ENCODE measurements at regions not wholly inside any gene's neighbourhood (a gene's known extent, or its start where the extent isn't known, plus 50 kb on each side); places are given as distances from the start of the nearest gene placed in this dataset.
A peak's percentile ranks its signal among the peaks of the same experiment; 100 is the strongest.

DNA sequence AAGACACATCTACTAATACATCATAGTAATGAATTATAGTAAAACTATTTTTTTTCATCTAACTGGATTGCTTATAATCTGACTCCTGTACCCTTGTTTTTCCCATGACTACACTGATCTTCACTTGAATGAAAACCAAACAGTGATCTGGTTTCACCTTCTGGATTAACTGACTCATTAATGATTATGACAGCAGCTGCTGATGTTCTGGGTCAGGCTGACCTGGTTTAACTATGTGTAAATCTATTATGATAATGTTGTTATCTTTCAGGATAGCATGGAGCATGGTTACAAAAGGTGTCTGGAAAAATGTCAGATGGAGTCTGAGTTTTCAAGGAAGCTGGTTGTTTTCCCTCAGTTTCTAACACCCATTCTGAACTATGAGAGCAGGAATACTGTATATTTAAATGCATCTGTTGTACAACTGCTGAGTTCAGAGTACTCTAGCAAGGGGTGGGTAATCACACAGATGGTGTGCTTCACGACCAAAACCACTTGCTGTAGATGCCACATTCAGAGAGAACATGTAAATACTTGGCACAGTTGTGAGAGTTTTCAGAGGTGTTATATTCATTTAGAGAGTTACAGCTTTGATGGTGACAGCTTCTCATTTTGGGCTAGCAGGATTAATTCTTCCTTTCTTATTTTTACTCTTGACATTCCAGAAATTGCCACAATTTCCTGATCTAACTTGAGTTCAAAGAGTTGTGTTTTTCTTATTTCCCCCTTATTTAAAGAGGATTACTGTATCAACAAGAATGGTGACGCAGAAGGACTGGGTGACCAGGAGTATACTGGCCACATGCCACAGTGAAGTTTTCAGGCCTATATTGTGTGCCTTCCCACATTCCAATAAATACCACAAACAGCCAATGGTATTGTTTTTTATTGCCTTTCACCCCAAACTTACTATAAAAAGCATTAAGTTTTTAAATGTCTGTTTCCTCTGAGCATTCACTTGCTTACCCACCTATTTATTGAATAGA lies 249.7 kb upstream of the TET2 start:
- DNase-seq (ENCODE audit: low read depth): no peak

DNA sequence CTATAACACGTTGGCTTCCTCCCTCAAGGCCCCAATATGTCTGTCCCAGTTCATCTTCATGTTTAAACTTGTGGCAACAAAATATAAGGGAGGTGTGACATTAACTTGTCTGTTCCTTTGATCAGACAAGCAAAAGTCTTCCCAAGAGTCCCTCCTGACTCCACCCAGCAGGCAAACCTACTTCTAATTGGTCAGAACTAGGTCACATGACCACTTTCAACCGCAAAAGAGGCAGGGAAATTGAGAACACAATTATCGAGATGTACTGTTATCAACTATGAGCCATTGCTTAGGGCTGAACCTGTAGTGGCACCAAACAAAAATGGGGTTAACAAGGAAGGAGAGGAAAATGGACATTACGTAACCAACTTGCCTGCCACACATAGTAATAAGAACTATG lies 246.8 kb upstream of the TET2 start:
- no peak for DNase-seq (ENCODE audit: low read depth)

DNA sequence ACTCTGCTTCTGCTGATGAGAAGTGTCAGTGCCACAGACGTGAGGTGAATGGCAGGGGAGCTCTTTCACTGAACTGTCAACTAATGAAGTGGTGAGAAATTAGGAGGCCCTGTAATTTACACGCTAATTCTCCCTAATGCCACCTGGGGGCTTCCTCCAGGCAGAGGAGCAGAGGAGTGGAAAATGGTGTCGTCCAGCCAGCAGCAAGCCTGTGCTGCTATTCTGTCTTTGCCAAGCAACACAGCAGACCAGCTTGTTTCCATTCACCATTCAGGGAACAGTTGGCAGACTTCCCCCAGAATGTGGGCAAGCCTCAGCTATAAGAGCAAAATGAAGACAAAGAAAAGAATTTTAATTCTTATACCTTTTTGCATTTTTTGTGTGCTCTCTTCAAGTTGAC lies 245.2 kb upstream of the TET2 start:
- DNase-seq (ENCODE audit: low read depth): no peak

DNA sequence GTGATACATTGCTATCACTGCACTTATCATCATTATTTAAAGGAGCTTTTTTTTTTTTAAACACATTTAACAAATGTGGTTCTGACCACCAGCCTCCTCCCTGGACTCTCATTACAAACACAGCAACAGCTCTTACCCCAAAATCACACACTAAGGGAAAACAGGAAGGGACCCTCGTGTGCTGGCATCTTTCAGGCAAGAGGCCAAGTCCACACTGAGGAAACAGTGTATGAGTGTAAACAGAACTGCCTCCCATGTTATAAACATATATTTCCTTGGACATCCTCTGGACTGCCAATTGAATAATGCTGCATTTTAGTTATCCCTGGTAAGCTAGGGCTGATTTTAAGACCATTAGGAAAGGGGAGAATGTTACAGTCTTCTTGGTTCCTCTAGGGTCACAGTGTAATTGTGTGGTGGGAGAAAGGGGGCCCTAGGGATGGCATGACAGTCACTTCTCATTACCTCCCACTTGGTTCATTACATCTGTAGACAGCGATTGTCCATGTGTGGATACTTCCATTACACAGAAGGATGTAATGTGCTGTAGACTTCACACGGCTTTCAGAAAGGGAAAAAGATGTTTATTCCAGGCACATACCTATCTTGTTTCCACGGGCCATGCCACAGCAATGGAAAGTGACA lies 244.6 kb upstream of the TET2 start:
- no peak for DNase-seq (ENCODE audit: low read depth)

DNA sequence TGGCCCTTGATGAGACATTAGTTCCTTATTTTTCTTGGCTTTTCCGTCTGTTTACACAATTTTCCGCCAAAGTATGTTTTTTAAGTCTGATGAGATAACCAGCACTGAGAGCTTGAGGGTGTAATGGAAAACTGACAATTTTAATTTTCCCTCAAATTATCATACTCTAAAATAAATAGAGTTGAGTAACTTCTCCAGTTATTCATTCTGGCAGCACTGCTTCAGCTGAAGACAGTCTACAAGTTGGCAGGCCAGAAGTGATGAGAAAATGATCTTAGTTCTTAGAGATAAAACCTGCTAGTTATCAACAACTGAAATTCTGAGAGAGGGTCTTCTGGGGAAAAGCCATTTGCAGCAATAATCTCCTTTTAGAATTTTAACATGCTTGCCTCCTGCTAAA lies 241.6 kb upstream of the TET2 start:
- DNase-seq (ENCODE audit: low read depth): no peak

DNA sequence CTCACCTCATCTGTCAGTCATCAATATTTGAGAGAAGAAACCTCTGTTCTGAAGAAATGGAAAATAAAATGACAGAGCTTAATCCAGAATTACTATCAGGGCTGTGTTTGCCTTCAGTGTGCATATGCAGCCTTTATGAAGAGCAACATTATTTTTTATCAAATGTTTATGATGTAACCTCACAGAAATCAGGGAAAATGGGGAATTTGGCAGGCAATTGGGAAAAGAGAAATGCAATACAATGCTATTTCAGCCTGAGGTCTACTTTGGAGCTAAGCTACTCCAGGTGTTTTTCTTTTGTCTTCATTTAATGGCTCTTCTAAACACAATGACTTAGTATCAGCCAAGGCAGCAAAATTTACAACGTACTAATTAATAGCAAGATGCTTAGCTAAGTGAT lies 241.1 kb upstream of the TET2 start:
- DNase-seq (ENCODE audit: low read depth): no peak

DNA sequence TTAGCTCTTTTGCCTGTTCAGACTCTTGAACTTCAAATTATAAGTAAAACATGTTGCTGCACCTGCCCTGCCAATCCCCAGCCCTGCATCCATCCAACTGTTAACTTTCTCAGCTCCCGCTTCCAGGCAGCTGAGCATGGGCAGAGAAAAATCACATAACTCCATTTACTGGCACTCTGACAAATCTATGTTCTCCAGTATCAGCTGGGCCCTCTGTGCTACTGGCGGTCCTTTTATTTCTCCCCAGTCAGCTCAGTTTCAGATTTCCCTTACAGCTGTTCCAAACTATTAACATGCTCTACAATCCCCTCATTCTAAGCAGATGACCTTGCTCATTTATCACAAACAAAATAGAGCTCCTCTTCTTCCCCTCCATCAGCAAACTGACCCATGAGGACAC lies 240.4 kb upstream of the TET2 start:
- no peak for DNase-seq (ENCODE audit: low read depth)

DNA sequence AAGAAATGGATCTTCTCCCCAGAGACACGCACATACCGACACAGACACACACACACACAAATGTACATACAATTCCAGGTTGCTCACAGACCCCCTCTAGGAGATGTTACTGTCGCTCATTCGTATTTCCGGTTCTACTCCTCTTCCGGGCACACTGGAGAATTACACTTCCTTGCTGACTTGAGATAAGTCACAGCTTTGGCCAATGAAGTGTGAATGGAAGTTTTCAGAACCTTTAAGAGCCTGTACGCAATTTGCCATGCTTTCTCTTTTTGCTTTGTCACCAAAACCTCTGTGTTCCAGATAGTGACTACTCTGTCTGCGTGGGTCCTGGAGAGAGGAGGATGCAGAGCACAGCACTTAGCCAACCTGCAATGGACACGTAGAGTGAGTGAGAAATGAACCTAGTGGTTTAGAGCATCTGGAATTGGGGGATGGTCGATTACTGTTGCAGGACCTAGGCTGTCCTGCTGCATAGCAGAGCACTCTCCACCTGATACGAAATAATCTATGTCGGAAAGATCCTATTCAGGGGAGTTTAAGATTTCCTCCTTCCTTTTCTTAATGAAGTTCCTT lies 239.5 kb upstream of the TET2 start:
- DNase-seq (ENCODE audit: low read depth): no peak

DNA sequence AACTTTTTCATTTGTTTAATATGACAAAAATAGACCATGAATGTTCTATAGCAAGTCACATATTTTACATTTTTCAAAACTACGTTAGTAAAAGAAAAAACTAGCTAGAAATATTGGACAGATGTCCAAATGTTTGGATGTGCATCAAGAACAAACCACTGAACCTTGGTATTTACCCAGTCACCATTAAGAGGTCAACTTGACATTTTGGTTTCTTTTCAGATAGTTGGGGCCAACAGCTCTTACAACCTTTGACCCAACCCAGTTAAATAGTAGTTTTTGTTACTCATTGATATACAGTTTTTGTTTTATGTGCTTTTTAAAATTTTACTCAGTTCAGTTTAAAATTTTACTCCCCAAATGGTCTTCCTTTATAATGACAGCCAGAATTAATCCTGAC lies 238.7 kb upstream of the TET2 start:
- no peak for DNase-seq (ENCODE audit: low read depth)

DNA sequence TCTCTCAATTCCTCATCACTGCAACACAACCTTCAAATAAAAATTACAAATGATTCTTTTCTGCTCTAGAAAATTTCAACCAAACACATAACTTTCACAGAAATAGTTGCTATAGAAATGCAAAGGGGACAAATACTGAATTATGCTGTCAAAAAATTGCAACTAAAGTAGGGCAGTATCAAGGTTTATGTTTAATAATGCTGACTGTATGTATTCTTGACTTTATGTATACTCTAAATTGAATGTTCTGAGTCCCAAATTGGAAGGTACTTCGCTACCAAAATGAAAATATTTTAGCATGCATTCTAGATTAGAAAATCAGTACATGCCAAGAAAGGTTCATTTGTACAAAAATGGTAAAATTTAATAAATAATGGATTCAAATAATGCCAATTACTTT lies 237.3 kb upstream of the TET2 start:
- no peak for DNase-seq (ENCODE audit: low read depth)

DNA sequence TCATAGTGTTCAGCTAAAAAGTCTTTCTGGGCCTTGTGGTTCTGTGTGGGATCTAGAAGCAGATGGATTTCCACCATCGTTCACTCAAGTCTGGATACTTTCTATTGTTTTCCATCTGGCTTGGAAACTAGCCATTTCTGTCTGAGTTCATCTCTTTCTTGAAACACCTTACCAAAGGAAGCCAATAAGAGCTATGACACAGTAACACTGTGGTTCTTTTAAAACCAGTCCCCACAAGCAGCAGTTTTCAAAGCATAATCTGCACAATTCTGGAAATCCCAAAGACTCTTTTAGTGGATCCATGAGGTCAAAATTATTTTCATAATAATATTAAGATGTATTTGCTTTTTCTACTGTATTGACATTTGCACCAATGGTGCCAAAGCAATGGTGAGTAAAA lies 234.2 kb upstream of the TET2 start:
- DNase-seq (ENCODE audit: low read depth): no peak

DNA sequence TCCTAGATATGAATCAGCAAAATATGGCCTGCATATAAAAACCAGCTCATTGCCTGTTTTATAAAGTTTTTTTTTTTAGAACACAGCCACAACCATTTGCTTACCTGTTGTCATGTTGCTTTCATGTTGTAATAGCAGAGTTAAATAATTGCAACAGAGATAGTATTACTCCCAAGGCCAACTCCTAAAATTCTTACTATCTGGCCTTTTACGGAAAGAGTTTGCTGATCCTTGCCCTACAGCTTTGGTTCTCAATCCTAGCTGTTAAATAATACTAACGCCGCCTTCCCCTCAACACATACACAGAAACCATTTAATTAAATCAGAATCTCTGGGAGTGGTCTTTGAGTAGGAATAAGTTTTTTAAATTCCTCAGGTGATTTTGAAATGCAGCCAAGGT lies 231.3 kb upstream of the TET2 start:
- no peak for DNase-seq (ENCODE audit: low read depth)

DNA sequence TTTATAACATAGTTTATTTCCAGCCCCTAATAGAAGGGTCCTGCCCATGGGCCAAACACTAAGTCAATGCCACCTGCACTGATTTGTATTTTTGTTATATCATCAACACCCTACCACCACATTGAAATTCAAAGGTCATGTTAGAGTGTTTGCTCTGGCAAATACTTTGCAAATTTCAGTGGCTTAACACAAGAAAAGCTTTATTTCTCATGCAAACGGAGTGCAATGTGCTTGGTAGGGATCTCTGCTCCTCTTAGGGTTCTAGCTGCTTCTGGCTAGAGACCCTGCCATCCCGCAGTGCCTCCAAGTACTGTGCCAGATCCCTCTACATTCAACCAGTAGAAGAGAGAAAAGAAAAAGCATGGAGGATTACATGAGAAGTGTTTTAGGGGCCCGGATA lies 230.8 kb upstream of the TET2 start:
- no peak for DNase-seq (ENCODE audit: low read depth)

DNA sequence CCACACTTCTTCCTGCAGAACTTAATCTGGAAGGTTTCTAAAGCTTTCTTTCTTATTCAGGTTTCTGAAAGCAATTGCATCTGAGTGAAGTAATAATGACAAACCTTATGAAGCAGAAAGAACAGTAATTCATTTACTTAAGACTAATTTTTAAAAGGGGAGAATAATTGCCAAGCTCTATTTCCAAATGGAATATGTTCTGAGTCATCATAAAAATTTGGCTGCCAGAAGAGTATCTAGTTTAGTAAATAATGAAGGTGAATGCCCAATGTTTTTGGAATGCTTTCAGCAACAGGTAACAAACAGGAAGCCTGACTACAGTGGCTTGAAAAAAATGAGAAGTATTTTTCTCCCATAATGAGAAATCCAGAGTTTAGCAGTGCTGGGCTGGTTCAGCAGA lies 227.3 kb upstream of the TET2 start:
- no peak for DNase-seq (ENCODE audit: low read depth)

DNA sequence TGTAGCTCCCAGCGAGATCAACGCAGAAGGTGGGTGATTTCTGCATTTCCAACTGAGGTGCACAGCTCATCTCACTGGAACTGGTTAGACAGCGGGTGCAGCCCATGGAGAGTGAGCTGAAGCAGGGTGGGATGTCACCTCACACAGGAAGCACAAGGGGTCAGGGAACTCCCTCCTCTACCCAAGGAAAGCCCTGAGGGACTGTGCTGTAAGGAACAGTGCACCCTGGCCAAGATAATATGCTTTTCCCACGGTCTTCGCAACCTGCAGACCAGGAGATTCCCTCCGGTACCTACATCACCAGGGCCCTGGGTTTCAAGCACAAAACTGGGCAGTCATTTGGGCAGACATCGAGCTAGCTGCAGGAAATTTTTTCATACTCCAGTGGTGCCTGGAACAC lies 216.4 kb upstream of the TET2 start:
- DNase-seq (ENCODE audit: low read depth): no peak

DNA sequence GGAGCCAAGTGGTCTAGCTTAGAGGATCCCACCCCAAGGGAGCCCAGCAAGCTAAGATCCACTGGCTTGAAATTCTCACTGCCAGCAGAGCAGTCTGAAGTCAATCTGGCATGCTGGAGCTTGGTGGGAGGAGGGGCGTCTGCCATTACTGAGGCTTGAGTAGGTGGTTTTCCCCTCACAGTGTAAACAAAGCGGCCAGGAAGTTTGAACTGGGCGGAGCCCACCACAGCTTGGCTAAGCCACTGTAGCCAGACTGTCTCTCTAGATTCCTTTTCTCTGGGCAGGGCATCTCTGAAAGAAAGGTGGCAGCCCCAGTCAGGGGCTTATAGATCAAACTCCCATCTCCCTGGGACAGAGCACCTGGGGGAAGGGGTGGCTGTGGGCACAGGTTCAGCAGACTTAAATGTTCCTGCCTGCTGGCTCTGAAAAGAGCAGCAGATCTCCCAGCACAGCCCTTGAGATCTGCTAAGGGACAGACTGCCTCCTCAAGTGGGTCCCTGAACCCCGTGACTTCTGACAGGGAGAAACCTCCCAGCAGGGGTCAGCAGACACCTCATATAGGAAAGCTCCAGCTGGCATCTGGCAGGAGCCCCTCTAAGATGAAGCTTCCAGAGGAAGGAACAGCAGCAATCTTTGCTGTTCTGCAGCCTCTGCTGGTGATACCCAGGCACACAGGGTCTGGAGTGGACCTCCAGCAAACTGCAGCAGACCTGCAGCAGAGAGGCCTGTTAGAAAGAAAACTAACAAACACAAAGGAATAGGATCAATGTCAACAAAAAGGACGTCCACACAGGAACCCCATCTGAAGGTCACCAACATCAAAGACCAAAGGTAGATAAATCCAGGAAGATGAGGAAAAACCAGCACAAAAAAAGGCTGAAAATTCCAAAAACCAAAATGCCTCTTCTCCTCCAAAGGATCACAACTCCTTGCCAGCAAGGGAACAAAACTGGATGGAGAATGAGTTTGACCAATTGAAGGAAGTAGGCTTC lies 215.6 kb upstream of the TET2 start:
- DNase-seq (ENCODE audit: low read depth): peak; percentile 30

DNA sequence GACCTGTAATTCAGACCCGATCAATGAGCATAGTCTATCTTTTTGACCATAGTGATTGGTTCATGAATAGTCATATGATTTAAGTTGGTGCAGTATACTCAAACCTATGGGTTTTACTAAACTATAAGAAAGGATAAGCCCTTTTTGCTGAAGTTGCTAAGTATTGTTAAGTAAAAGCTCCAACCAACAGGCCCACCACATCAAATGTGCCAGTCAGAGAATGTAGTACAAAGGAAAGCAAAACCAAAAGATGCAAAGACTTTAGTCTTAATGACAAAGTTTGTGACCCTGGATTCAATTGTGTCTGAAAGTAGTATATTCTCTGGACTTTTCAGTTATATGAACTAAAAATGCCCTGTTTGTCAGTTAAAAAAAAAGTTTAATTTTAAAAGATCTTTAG lies 208.1 kb upstream of the TET2 start:
- no peak for DNase-seq (ENCODE audit: low read depth)

DNA sequence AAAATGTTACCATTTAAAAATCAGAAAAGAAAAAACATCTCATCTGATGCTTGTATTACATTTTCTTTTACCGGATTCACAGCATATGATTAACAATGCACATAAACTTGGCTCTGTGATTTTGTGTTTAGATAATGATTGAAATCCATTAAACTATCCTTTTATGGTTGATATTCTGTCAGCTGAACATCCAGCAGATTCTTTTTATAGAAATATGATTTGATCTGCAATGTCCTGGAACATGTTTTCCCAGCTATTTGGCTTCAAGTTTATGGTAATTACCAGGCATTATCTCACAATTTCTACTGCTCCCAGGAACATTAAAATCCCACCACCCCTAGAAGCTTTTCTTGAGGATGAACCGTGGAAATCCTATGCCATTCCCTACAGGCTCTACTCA lies 205.7 kb upstream of the TET2 start:
- DNase-seq (ENCODE audit: low read depth): no peak

DNA sequence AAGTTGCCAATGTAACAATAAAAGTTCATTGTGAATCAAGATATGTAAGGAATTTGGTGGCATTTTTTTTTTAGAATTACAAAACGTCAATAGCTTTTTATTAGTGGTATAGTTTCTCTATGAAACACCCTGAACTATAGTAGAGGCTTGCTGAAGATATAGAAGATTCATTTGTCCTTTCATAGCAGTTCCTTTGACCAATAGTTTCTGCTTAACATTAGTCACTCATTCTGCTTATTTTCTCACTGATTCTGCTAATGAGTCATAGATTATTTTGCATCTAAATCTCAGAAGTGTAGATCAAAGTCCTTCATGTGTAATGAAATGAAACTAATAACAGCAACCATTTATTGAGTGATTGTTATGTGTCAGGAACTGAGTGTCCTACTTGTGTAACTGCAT lies 205.0 kb upstream of the TET2 start:
- no peak for DNase-seq (ENCODE audit: low read depth)

DNA sequence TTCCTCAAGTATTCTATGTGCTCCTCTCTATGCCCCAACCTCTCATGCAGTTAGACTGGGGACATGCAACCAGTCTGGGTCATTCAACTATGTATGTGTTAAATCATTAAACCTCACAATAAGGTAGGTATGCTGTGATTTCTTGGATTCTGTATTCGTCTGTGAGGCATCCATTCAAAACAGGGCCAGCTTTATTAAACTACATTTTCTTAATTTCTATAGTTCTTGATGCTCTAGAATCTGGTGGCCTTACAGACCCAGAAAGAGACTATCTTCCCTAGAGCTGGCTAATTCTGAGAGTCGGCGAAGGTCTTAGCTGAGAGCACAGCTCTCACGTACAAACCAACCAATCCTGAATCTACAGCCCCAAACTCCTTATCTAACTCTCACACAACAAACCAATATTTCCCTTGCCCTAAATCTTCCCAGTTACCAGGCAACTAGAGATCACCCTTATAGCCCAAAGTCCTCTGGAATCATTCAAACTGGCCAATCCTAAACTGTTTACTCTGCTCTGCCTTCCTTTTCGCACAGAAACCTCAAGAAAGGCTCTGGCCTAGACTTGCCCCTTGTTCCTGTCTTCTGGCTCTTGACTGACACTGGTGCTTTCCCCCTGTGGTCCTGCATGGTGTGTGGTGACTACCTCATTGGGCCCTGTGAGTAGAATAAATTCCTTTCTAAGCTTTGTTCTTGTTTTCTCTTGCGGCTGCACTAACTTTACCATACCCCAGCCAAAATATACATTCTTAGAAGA lies 203.5 kb upstream of the TET2 start:
- no peak for DNase-seq (ENCODE audit: low read depth)

DNA sequence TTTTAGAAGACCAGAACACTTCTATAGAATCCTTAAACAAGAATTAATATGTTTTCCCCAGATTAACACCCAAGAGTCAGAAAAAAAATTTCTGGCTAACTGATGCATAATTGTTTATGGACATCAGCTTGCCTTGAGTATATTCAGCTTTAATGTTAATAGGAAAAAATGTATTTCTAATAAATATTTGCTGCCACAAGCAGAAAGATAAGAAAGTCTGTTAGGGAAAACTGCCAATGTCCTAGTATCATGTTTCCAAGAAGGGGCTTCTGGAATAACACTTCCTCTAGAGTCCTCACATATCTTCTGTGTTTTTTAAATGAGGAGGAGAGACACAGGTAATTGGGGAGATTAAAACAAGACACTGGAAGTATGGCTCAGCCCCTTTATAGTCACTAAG lies 202.1 kb upstream of the TET2 start:
- no peak for DNase-seq (ENCODE audit: low read depth)
